ENCODE measurements at regions not wholly inside any gene's neighbourhood (a gene's known extent, or its start where the extent isn't known, plus 50 kb on each side); places are given as distances from the start of the nearest gene placed in this dataset.

DNA sequence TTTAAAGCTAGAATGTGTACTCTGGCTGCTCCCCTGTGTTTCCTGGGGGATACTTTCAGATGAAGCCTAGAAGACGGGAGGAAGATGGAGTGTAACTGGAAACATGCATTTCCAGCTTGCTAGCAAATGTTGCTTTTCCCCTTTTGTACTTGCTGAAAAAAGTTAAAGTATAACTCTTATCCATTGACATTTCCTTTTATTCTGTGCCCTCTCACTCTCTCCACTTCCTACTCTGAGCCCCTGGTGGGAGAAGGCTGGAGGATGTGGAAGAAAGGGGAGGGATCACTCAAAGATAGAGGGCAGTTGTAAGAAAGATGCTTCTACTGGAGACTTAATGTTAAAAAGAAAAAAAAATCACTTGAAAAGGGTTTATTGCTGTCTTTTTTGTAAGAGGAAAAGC, 396.5 kb downstream of the DTHD1 start:
- Histone ChIP-seq H3K9me3 (no peaks in the 10 kb centered on the region), H3K4me3 (no peak overlapping the region), H3K4me1 (no peaks in the 10 kb centered on the region), H3K27ac (no peak overlapping the region), H3K36me3 (no peaks in the 10 kb centered on the region), H3K27me3 (no peaks in the 10 kb centered on the region)
- no peak for TF ChIP-seq EP300 (IDR thresholded peaks at IDR 0.05)
- TF ChIP-seq POLR2A (IDR thresholded peaks at IDR 0.05), result no peak
- no peak for TF ChIP-seq CTCF (IDR thresholded peaks at IDR 0.05)
- DNase-seq (ENCODE audit: low spot score in 2 of 2), result no peak
- WGBS, 2 donors, result 41 to 68% methylated on average over 1 of the region's 1 CpG

DNA sequence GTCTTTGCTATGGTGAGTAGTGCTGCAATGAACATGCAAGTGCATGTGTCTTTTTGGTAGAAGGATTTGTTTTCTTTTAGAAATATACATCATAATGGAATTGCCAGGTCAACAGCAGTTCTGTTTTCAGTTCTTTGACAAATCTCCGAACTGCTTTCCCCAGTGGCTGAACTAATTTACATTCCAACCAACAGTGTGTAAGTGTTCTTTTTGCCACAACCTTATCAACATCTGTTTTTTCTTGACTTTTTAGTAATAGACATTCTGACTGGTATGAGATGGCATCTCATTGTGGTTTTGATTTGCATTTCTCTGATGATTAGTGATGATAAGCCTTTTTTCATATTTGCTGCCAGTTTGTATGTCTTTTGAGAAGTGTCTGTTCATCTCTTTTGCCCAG, 406.3 kb downstream of the DTHD1 start:
- DNase-seq (ENCODE audit: low spot score in 2 of 2), result no peak
- H3K27ac ChIP-seq, result no peak overlapping the region
- no peak overlapping the region for H3K4me3 ChIP-seq
- no peaks in the 10 kb centered on the region for H3K27me3 ChIP-seq
- peaks cover 0 to 13% (median 0%) of the 10 kb centered on the region in 4 donors for H3K9me3 ChIP-seq
- no peaks in the 10 kb centered on the region for H3K4me1 ChIP-seq
- TF ChIP-seq POLR2A (IDR thresholded peaks at IDR 0.05), result no peak
- TF ChIP-seq EP300 (IDR thresholded peaks at IDR 0.05), result no peak
- TF ChIP-seq CTCF (IDR thresholded peaks at IDR 0.05), result no peak
- 70 to 86% methylated on average over 1 of the region's 1 CpG for WGBS, 2 donors
- H3K36me3 ChIP-seq, result no peaks in the 10 kb centered on the region

DNA sequence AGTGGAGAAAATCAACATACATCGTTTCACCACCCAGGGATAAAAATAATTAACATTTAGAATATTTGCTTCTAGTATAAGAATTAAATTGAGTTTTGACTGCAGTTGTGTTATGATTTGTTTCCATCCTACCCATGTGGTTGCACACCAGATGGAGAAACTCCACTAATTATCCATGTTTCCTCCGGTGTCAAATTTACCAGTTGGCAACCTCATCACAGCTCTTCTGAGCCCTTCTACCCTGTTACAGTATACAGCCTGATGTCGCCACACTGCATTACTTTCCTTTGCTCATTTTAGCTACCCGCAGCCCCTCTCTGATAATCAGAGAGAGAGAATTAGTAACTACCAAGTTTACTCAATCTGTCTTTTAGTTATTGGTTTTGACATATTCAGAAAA, 411.2 kb downstream of the DTHD1 start:
- DNase-seq (ENCODE audit: low spot score in 2 of 2), result no peak
- 90 to 95% methylated on average over 4 of the region's 4 CpGs for WGBS, 2 donors
- no peaks in the 10 kb centered on the region for H3K36me3 ChIP-seq
- H3K9me3 ChIP-seq, result peaks cover 0 to 5% (median 0%) of the 10 kb centered on the region in 4 donors
- TF ChIP-seq CTCF (IDR thresholded peaks at IDR 0.05) (no peak), POLR2A (IDR thresholded peaks at IDR 0.05) (no peak), EP300 (IDR thresholded peaks at IDR 0.05) (no peak)
- H3K4me1 ChIP-seq, result no peaks in the 10 kb centered on the region
- no peak overlapping the region for H3K4me3 ChIP-seq
- no peak overlapping the region for H3K27ac ChIP-seq
- H3K27me3 ChIP-seq, result no peaks in the 10 kb centered on the region

DNA sequence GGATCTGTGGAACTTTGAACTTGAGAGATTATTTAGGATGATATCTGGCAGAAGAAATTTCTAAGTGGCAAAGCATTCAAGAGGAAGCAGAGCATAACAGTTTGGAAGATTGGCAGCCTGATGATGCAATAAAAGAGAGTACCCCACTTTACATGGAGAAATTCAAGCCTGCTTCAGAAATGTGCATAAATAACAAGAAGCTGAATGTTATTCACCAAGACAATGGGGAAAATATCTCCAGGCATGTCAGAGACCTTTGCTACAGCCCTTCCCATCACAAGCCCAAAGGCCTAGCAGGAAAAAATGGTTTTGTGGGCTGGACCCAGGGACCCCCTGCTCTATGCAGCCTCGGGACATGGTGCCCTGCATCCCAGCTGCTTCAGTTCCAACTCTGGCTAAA, 420.8 kb downstream of the DTHD1 start:
- H3K36me3 ChIP-seq, result no peaks in the 10 kb centered on the region
- H3K27ac ChIP-seq, result no peak overlapping the region
- DNase-seq (ENCODE audit: low spot score in 2 of 2), result no peak
- H3K4me3 ChIP-seq, result no peak overlapping the region
- 80 to 86% methylated on average over 1 of the region's 1 CpG for WGBS, 2 donors
- H3K9me3 ChIP-seq, result peaks cover 0 to 18% (median 0%) of the 10 kb centered on the region in 4 donors
- no peak for TF ChIP-seq CTCF (IDR thresholded peaks at IDR 0.05)
- TF ChIP-seq EP300 (IDR thresholded peaks at IDR 0.05), result no peak
- no peak for TF ChIP-seq POLR2A (IDR thresholded peaks at IDR 0.05)
- no peaks in the 10 kb centered on the region for H3K4me1 ChIP-seq
- H3K27me3 ChIP-seq, result no peaks in the 10 kb centered on the region

DNA sequence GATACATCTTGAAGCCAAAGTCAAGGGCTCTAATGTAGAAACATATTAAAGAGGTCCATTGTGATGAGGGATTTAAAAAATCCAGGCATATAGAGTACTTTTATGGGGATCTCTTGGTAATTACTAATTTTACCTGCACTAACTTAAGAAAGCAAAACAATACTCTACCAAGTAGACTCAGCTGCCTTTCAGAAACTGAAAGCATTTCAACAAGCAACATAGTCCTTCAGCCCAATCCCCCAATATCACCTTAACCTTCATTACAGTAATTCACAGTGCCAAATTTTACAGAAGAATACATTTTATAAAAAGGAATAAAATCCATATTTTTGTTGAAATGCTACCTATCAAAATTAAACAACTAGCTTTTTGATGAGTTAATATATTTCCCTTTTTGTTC, 422.9 kb downstream of the DTHD1 start:
- Histone ChIP-seq H3K9me3 (peaks cover 0 to 18% (median 0%) of the 10 kb centered on the region in 4 donors), H3K27me3 (no peaks in the 10 kb centered on the region), H3K4me1 (no peaks in the 10 kb centered on the region), H3K4me3 (no peak overlapping the region), H3K27ac (no peak overlapping the region), H3K36me3 (no peaks in the 10 kb centered on the region)
- DNase-seq (ENCODE audit: low spot score in 2 of 2), result no peak
- TF ChIP-seq POLR2A (IDR thresholded peaks at IDR 0.05) (no peak), CTCF (IDR thresholded peaks at IDR 0.05) (no peak), EP300 (IDR thresholded peaks at IDR 0.05) (no peak)
